DOHH2 (cell line): ENCODE measurements at regions not wholly inside any gene's neighbourhood (a gene's known extent, or its start where the extent isn't known, plus 50 kb on each side); places are given as distances from the start of the nearest gene placed in this dataset.

Experiments
- H3F3A ChIP-seq: fragments of 200-600 bp; sonication (generic), shearing (Covaris generic); 2 replicates; pipeline ENCODE4 v1.6.0; 2016; ENCODE audit warnings: antibody characterized with exemption, mild to moderate bottlenecking; ENCODE audit not compliant: control insufficient read depth, insufficient read depth
- H3K27ac ChIP-seq: fragments of 200-600 bp; sonication (generic); 2 replicates; pipeline ENCODE4 v1.5.1; 2014; ENCODE audit warnings: low read depth, mild to moderate bottlenecking, low read length, moderate library complexity
- H3K27me3 ChIP-seq: fragments of 200-600 bp; sonication (generic); 2 replicates; pipeline ENCODE4 v1.6.1; 2014; ENCODE audit warnings: mild to moderate bottlenecking, low read length, mixed read lengths; ENCODE audit not compliant: control insufficient read depth
- H3K36me3 ChIP-seq: fragments of 200-600 bp; sonication (generic); 2 replicates; pipeline ENCODE4 v1.6.1; 2014; ENCODE audit warnings: mild to moderate bottlenecking, low read length, moderate library complexity, mixed read lengths; ENCODE audit not compliant: control insufficient read depth
- H3K4me1 ChIP-seq: fragments of 200-600 bp; sonication (generic); 2 replicates; pipeline ENCODE4 v1.6.1; 2014; ENCODE audit warnings: mild to moderate bottlenecking, low read length, mixed read lengths; ENCODE audit not compliant: control insufficient read depth
- H3K4me2 ChIP-seq: fragments of 200-600 bp; sonication (generic); 2 replicates; pipeline ENCODE4 v1.6.0; 2014; ENCODE audit warnings: mild to moderate bottlenecking, low read length, moderate library complexity
- H3K4me3 ChIP-seq: fragments of 200-600 bp; sonication (generic); 2 replicates; pipeline ENCODE4 v1.5.1; 2014; ENCODE audit warnings: mild to moderate bottlenecking, low read length, mixed read lengths
- H3K79me2 ChIP-seq: fragments of 200-600 bp; sonication (generic); 2 replicates; pipeline ENCODE4 v1.6.1; 2014; ENCODE audit warnings: mild to moderate bottlenecking, low read length, mixed read lengths; ENCODE audit not compliant: control insufficient read depth
- H3K9me2 ChIP-seq: fragments of 200-600 bp; sonication (generic); replicated peaks from 2 replicates; pipeline ENCODE4 v1.6.1; 2014; ENCODE audit warnings: mild to moderate bottlenecking, low read length, mixed read lengths; ENCODE audit not compliant: control insufficient read depth
- H3K9me3 ChIP-seq: fragments of 200-600 bp; sonication (generic); 2 replicates; pipeline ENCODE4 v1.6.1; 2014; ENCODE audit warnings: antibody characterized with exemption, low read length, mixed read lengths; ENCODE audit not compliant: control insufficient read depth, insufficient read depth
- H4K20me1 ChIP-seq: fragments of 200-600 bp; sonication (generic); 2 replicates; pipeline ENCODE4 v1.6.0; 2014; ENCODE audit warnings: low read depth, mild to moderate bottlenecking, antibody characterized with exemption, low read length, moderate library complexity; ENCODE audit not compliant: control insufficient read depth, insufficient read depth
- CTCF ChIP-seq: fragments of 200-600 bp; sonication (generic); IDR thresholded peaks from one replicate; pipeline ENCODE4 v1.5.1; 2014; ENCODE audit warnings: antibody characterized with exemption, mild to moderate bottlenecking, low read depth, low read length; ENCODE audit not compliant: poor library complexity, severe bottlenecking
- EZH2phosphoT487 ChIP-seq: fragments of 200-600 bp; sonication (generic); IDR thresholded peaks from 2 replicates; pipeline ENCODE4 v1.6.1; 2017; ENCODE audit warnings: borderline replicate concordance, mild to moderate bottlenecking, antibody characterized with exemption, low read length, moderate library complexity, mixed read lengths

GRCh38 chr6:68040780-68041179 is 594.3 kb upstream of the ADGRB3 start:
- no peak overlapping the region for H3K27ac ChIP-seq
- peak overlapping the region; percentile 54 for H3K4me2 ChIP-seq

GRCh38 chr6:68040312-68040778 is 594.7 kb upstream of the ADGRB3 start:
- peak overlapping the region; percentile 48 for H3K4me3 ChIP-seq
- H3K27ac ChIP-seq, result no peak overlapping the region

More at GRCh38 chr6:68040780-68041179, 594.3 kb upstream of the ADGRB3 start:
- peak overlapping the region; percentile 48 for H3K4me3 ChIP-seq
- peaks cover 8% of the 10 kb centered on the region; the same call in 1 of the 2 replicates for H3K9me3 ChIP-seq
- peaks cover 13% of the 10 kb centered on the region for H3K4me1 ChIP-seq
- H3F3A ChIP-seq, result no peaks in the 10 kb centered on the region
- no peaks in the 10 kb centered on the region for H3K9me2 ChIP-seq
- H3K27me3 ChIP-seq, result no peaks in the 10 kb centered on the region
- no peaks in the 10 kb centered on the region for H4K20me1 ChIP-seq
- TF ChIP-seq EZH2phosphoT487, result no peak
- H3K36me3 ChIP-seq, result no peaks in the 10 kb centered on the region
- no peaks in the 10 kb centered on the region for H3K79me2 ChIP-seq

GRCh38 chr6:68039641-68040311 is 595.3 kb upstream of the ADGRB3 start:
- no peaks in the 10 kb centered on the region for H3K36me3 ChIP-seq
- no peak overlapping the region for H3K4me3 ChIP-seq
- H4K20me1 ChIP-seq, result no peaks in the 10 kb centered on the region
- no peak overlapping the region for H3K27ac ChIP-seq
- TF ChIP-seq CTCF, result no peak
- TF ChIP-seq EZH2phosphoT487, result no peak
- peak overlapping the region; percentile 54 for H3K4me2 ChIP-seq
- H3K9me2 ChIP-seq, result no peaks in the 10 kb centered on the region
- H3K27me3 ChIP-seq, result no peaks in the 10 kb centered on the region
- H3K4me1 ChIP-seq, result peaks cover 13% of the 10 kb centered on the region
- H3K9me3 ChIP-seq, result peaks cover 8% of the 10 kb centered on the region; the same call in 1 of the 2 replicates
- no peaks in the 10 kb centered on the region for H3K79me2 ChIP-seq
- H3F3A ChIP-seq, result no peaks in the 10 kb centered on the region

More at GRCh38 chr6:68040312-68040778, 594.7 kb upstream of the ADGRB3 start:
- H3K79me2 ChIP-seq, result no peaks in the 10 kb centered on the region
- TF ChIP-seq CTCF (no peak), EZH2phosphoT487 (no peak)
- no peaks in the 10 kb centered on the region for H3K36me3 ChIP-seq
- no peaks in the 10 kb centered on the region for H3F3A ChIP-seq
- H3K9me3 ChIP-seq, result peaks cover 8% of the 10 kb centered on the region; the same call in 1 of the 2 replicates
- peak overlapping the region; percentile 54 for H3K4me2 ChIP-seq
- peaks cover 13% of the 10 kb centered on the region for H3K4me1 ChIP-seq
- no peaks in the 10 kb centered on the region for H4K20me1 ChIP-seq
- H3K27me3 ChIP-seq, result no peaks in the 10 kb centered on the region
- H3K9me2 ChIP-seq, result no peaks in the 10 kb centered on the region

- TF ChIP-seq EZH2phosphoT487, result no peak
- no peak for TF ChIP-seq CTCF
- no peaks in the 10 kb centered on the region for H4K20me1 ChIP-seq
- H3K4me2 ChIP-seq, result no peak overlapping the region
- no peaks in the 10 kb centered on the region for H3K27me3 ChIP-seq
- no peaks in the 10 kb centered on the region for H3K79me2 ChIP-seq
- H3K9me3 ChIP-seq, result peaks cover 8% of the 10 kb centered on the region; the same call in 1 of the 2 replicates
- no peak overlapping the region for H3K4me3 ChIP-seq
- no peaks in the 10 kb centered on the region for H3K36me3 ChIP-seq
- H3K4me1 ChIP-seq, result peaks cover 13% of the 10 kb centered on the region
- no peaks in the 10 kb centered on the region for H3F3A ChIP-seq
- no peaks in the 10 kb centered on the region for H3K9me2 ChIP-seq
- H3K27ac ChIP-seq, result no peak overlapping the region
Observed at GRCh38 chr6:68038815-68039408, 596.2 kb upstream of the ADGRB3 start.
